Naive B cell (primary cell): ENCODE measurements at regions not wholly inside any gene's neighbourhood (a gene's known extent, or its start where the extent isn't known, plus 50 kb on each side); places are given as distances from the start of the nearest gene placed in this dataset.

Experiments used
- ATAC-seq, 2 donors: fragments of 150-1000 bp; cut with Tn5 transposase; 2 replicates each; pipeline ENCODE4 v1.10.0; 2021; ENCODE audit warnings: low read depth in 2 of 2, mild to moderate bottlenecking in 2 of 2, moderate library complexity in 2 of 2
- DNase-seq: peaks from one replicate; pipeline ENCODE4 v3.0.0; 2022
- H3K27ac Mint-ChIP-seq, 6 donors: one replicate each; pipeline ENCODE4 v1.8.0; 2020 to 2022; ENCODE audit warnings: mild to moderate bottlenecking in 6 of 6, mixed read lengths in 6 of 6, moderate library complexity in 5 of 6, inconsistent platforms in 2 of 6
- H3K27me3 Mint-ChIP-seq, 3 donors: one replicate each; pipeline ENCODE4 v1.8.0; 2021 to 2022; ENCODE audit warnings: mixed read lengths in 3 of 3, mild to moderate bottlenecking in 1 of 3
- H3K36me3 Mint-ChIP-seq, 2 donors: one replicate each; pipeline ENCODE4 v1.8.0; 2020 to 2022; ENCODE audit warnings: mixed read lengths in 2 of 2, inconsistent platforms in 1 of 2, mild to moderate bottlenecking in 1 of 2
- H3K4me1 Mint-ChIP-seq, 3 donors: one replicate each; pipeline ENCODE4 v1.8.0; 2020 to 2022; ENCODE audit warnings: mixed read lengths in 3 of 3, inconsistent platforms in 1 of 3, mild to moderate bottlenecking in 1 of 3, moderate library complexity in 1 of 3
- H3K4me3 Mint-ChIP-seq, 8 donors: one replicate each; pipeline ENCODE4 v1.8.0; 2020 to 2022; ENCODE audit warnings: mild to moderate bottlenecking in 8 of 8, mixed read lengths in 8 of 8, moderate library complexity in 8 of 8, inconsistent platforms in 2 of 8
- H3K9me3 Mint-ChIP-seq, 7 donors: one replicate each; pipeline ENCODE4 v1.8.0; 2020 to 2022; ENCODE audit warnings: mixed read lengths in 7 of 7, mild to moderate bottlenecking in 5 of 7, inconsistent platforms in 2 of 7, moderate library complexity in 1 of 7

- Mint-ChIP-seq H3K27ac (no peak overlapping the region), H3K36me3 (no peaks in the 10 kb centered on the region), H3K4me1 (no peaks in the 10 kb centered on the region), H3K9me3 (peaks cover 0 to 2% (median 0%) of the 10 kb centered on the region in 7 donors), H3K27me3 (no peaks in the 10 kb centered on the region), H3K4me3 (no peak overlapping the region)
- ATAC-seq, result no peak
- no peak for DNase-seq
Observed at GRCh38 chr9:99760421-99760820, 61.3 kb upstream of the NR4A3 start.

- DNase-seq, result peak; percentile 55
Observed at GRCh38 chr9:99762470-99762869, 59.2 kb upstream of the NR4A3 start.

More at GRCh38 chr9:99762470-99762869, 59.2 kb upstream of the NR4A3 start:
- Mint-ChIP-seq H3K36me3 (no peaks in the 10 kb centered on the region), H3K27me3 (no peaks in the 10 kb centered on the region), H3K4me1 (no peaks in the 10 kb centered on the region), H3K4me3 (no peak overlapping the region), H3K9me3 (peaks cover 0 to 2% (median 0%) of the 10 kb centered on the region in 7 donors), H3K27ac (no peak overlapping the region)
- ATAC-seq, result peak; percentile 100
